ENCODE measurements at regions not wholly inside any gene's neighbourhood (a gene's known extent, or its start where the extent isn't known, plus 50 kb on each side); places are given as distances from the start of the nearest gene placed in this dataset.

DNA sequence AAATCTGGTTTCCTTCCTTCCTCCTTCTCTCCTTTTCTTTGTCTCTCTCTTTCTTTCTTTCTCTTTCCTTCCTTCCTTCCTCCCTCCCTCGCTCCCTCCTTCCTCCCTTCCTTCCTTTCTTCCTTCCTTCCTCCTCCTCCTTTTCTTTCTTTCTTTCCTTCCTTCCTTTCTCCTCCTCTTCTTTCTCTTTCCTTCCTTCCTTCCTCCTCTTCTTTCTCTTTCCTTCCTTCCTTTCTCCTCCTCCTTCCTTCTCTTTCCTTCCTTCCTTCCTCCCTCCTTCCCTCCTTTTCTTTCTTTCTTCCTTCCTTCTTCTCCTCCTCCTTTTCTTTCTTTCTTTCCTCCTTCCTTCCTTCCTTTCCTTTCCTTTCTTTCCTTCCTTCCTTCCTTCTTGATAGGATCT lies 61.2 kb downstream of the VIP start:
- Histone ChIP-seq H3K9me3 (ENCODE audit: control insufficient read depth in 4 of 4, insufficient read depth in 3 of 4, low read length in 3 of 4) (no peaks in the 10 kb centered on the region), H3K27ac (ENCODE audit: low read depth in 1 of 2, low read length in 1 of 2) (no peak overlapping the region), H3K27me3 (ENCODE audit: control insufficient read depth in 3 of 3, insufficient read depth in 3 of 3, low read length in 2 of 3) (no peaks in the 10 kb centered on the region), H3K36me3 (ENCODE audit: control insufficient read depth in 4 of 4, insufficient read depth in 4 of 4, low read length in 4 of 4) (no peaks in the 10 kb centered on the region), H3K9ac (ENCODE audit: insufficient read depth in 1 of 2, low read length in 2 of 2) (no peak overlapping the region), H3K4me1 (ENCODE audit: control insufficient read depth in 5 of 5, insufficient read depth in 5 of 5, low read length in 5 of 5) (no peaks in the 10 kb centered on the region), H3K4me3 (no peak overlapping the region)
- WGBS, 2 donors: 54 to 76% methylated on average over 1 of the region's 1 CpG
- ATAC-seq (ENCODE audit: insufficient read depth, low FRiP score) (no peak), DNase-seq (no peak)
- TF ChIP-seq, protein P1, sequence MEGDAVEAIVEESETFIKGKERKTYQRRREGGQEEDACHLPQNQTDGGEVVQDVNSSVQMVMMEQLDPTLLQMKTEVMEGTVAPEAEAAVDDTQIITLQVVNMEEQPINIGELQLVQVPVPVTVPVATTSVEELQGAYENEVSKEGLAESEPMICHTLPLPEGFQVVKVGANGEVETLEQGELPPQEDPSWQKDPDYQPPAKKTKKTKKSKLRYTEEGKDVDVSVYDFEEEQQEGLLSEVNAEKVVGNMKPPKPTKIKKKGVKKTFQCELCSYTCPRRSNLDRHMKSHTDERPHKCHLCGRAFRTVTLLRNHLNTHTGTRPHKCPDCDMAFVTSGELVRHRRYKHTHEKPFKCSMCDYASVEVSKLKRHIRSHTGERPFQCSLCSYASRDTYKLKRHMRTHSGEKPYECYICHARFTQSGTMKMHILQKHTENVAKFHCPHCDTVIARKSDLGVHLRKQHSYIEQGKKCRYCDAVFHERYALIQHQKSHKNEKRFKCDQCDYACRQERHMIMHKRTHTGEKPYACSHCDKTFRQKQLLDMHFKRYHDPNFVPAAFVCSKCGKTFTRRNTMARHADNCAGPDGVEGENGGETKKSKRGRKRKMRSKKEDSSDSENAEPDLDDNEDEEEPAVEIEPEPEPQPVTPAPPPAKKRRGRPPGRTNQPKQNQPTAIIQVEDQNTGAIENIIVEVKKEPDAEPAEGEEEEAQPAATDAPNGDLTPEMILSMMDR (IDR thresholded peaks at IDR 0.05; ENCODE audit: control extremely low read depth, extremely low read depth): no peak

DNA sequence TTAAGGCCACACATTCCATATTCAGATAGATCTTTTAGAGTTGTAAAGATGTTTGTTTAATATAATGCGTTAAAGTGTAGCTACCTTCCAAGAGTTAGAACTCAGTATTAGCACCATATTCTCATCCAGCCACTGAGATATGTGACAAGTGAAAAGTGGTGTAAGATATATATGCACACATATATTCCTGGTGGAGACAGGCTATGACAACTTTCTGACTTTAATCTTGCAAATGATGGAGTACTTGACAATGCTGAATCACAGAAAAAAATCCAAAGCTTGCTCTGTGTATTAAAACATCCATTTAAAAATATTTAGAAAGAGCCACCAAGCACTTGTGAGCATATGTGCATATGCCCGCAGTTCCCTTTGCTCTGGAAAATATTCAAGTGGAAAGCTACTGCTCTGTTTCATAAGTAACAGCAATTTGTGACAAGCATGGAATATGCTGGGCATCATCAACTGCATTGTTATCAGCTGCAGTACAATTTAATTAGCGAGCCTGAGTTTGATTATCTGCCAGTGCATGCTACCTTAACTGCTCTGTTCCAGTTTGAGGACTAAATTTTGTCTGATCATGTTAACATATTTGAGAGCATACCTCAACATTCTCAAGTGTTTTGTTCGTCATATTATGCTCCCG lies 64.8 kb downstream of the VIP start:
- DNase-seq: no peak
- ATAC-seq (ENCODE audit: insufficient read depth, low FRiP score): no peak
- WGBS, 2 donors: 85 to 92% methylated on average over 5 of the region's 5 CpGs
- Histone ChIP-seq H3K9me3 (ENCODE audit: control insufficient read depth in 4 of 4, insufficient read depth in 3 of 4, low read length in 3 of 4) (no peaks in the 10 kb centered on the region), H3K4me3 (no peak overlapping the region), H3K27ac (ENCODE audit: low read depth in 1 of 2, low read length in 1 of 2) (no peak overlapping the region), H3K27me3 (ENCODE audit: control insufficient read depth in 3 of 3, insufficient read depth in 3 of 3, low read length in 2 of 3) (no peaks in the 10 kb centered on the region), H3K9ac (ENCODE audit: insufficient read depth in 1 of 2, low read length in 2 of 2) (no peak overlapping the region), H3K4me1 (ENCODE audit: control insufficient read depth in 5 of 5, insufficient read depth in 5 of 5, low read length in 5 of 5) (no peaks in the 10 kb centered on the region), H3K36me3 (ENCODE audit: control insufficient read depth in 4 of 4, insufficient read depth in 4 of 4, low read length in 4 of 4) (no peaks in the 10 kb centered on the region)
- TF ChIP-seq, protein P1 (IDR thresholded peaks at IDR 0.05; ENCODE audit: control extremely low read depth, extremely low read depth): no peak

DNA sequence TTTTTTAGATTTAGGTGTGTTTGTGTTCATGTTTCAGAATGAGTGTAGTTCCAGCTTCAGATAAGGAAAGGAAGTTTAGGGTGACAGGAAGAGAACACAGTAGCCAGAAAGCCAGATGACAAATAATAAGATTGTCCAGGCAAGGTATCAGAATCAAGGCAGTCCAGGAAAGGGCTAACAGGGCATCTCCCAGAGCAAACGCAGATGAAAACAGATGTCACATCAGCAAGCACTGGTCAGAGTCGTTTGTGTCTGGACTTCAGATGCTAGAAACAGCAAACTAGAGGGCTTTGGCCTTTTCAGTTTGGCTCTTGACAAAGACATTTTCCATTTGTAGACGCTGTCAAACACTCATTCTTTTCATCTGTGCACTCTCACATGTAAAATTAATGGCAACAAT lies 65.5 kb downstream of the VIP start:
- TF ChIP-seq, protein P1 (IDR thresholded peaks at IDR 0.05; ENCODE audit: control extremely low read depth, extremely low read depth): no peak
- ATAC-seq (ENCODE audit: insufficient read depth, low FRiP score) (no peak), DNase-seq (no peak)
- Histone ChIP-seq H3K9me3 (ENCODE audit: control insufficient read depth in 4 of 4, insufficient read depth in 3 of 4, low read length in 3 of 4) (no peaks in the 10 kb centered on the region), H3K4me1 (ENCODE audit: control insufficient read depth in 5 of 5, insufficient read depth in 5 of 5, low read length in 5 of 5) (no peaks in the 10 kb centered on the region), H3K27me3 (ENCODE audit: control insufficient read depth in 3 of 3, insufficient read depth in 3 of 3, low read length in 2 of 3) (no peaks in the 10 kb centered on the region), H3K36me3 (ENCODE audit: control insufficient read depth in 4 of 4, insufficient read depth in 4 of 4, low read length in 4 of 4) (no peaks in the 10 kb centered on the region), H3K27ac (ENCODE audit: low read depth in 1 of 2, low read length in 1 of 2) (no peak overlapping the region), H3K4me3 (no peak overlapping the region), H3K9ac (ENCODE audit: insufficient read depth in 1 of 2, low read length in 2 of 2) (no peak overlapping the region)
- 59 to 70% methylated on average over 3 of the region's 3 CpGs for WGBS, 2 donors

DNA sequence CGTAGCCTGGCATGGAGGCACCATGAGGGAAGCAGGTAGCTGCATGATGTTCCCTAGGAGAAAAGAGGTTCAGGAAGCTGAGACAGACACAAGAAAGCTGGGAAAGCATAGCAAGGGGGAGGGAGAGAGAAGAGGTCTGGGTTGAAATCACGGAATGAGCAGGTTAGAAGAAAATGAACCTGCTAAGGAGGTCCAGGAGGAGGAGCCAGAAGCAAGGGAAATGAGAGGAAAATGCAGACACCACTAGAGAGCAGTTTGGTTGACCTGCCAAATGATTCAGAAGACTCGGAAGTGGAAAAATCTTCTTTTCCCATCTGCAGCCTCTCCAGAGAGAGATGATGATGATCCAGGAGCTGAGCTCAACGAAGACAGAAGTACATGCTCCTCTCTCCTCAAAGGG lies 70.9 kb downstream of the VIP start:
- TF ChIP-seq, protein P1 (IDR thresholded peaks at IDR 0.05; ENCODE audit: control extremely low read depth, extremely low read depth): no peak
- no peak for ATAC-seq (ENCODE audit: insufficient read depth, low FRiP score)
- Histone ChIP-seq H3K27me3 (ENCODE audit: control insufficient read depth in 3 of 3, insufficient read depth in 3 of 3, low read length in 2 of 3) (no peaks in the 10 kb centered on the region), H3K4me1 (ENCODE audit: control insufficient read depth in 5 of 5, insufficient read depth in 5 of 5, low read length in 5 of 5) (no peaks in the 10 kb centered on the region), H3K27ac (ENCODE audit: low read depth in 1 of 2, low read length in 1 of 2) (no peak overlapping the region), H3K9me3 (ENCODE audit: control insufficient read depth in 4 of 4, insufficient read depth in 3 of 4, low read length in 3 of 4) (no peaks in the 10 kb centered on the region), H3K9ac (ENCODE audit: insufficient read depth in 1 of 2, low read length in 2 of 2) (no peak overlapping the region), H3K4me3 (no peak overlapping the region), H3K36me3 (ENCODE audit: control insufficient read depth in 4 of 4, insufficient read depth in 4 of 4, low read length in 4 of 4) (no peaks in the 10 kb centered on the region)
- 48 to 59% methylated on average over 4 of the region's 4 CpGs for WGBS, 2 donors
- DNase-seq: no peak
